ENCODE measurements at regions not wholly inside any gene's neighbourhood (a gene's known extent, or its start where the extent isn't known, plus 50 kb on each side); places are given as distances from the start of the nearest gene placed in this dataset.

GRCh38 chr16:55078699-55079410, 148.2 kb downstream of the IRX5 start:
- ChIA-PET POLR2A (no interaction called here), CTCF (no interaction called here)
- TF ChIP-seq, protein P1, sequence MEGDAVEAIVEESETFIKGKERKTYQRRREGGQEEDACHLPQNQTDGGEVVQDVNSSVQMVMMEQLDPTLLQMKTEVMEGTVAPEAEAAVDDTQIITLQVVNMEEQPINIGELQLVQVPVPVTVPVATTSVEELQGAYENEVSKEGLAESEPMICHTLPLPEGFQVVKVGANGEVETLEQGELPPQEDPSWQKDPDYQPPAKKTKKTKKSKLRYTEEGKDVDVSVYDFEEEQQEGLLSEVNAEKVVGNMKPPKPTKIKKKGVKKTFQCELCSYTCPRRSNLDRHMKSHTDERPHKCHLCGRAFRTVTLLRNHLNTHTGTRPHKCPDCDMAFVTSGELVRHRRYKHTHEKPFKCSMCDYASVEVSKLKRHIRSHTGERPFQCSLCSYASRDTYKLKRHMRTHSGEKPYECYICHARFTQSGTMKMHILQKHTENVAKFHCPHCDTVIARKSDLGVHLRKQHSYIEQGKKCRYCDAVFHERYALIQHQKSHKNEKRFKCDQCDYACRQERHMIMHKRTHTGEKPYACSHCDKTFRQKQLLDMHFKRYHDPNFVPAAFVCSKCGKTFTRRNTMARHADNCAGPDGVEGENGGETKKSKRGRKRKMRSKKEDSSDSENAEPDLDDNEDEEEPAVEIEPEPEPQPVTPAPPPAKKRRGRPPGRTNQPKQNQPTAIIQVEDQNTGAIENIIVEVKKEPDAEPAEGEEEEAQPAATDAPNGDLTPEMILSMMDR (IDR thresholded peaks at IDR 0.05; ENCODE audit: control extremely low read depth, extremely low read depth, low read depth, missing control alignments) = no peak
- no peak for DNase-seq (ENCODE audit: extremely low spot score)

DNA sequence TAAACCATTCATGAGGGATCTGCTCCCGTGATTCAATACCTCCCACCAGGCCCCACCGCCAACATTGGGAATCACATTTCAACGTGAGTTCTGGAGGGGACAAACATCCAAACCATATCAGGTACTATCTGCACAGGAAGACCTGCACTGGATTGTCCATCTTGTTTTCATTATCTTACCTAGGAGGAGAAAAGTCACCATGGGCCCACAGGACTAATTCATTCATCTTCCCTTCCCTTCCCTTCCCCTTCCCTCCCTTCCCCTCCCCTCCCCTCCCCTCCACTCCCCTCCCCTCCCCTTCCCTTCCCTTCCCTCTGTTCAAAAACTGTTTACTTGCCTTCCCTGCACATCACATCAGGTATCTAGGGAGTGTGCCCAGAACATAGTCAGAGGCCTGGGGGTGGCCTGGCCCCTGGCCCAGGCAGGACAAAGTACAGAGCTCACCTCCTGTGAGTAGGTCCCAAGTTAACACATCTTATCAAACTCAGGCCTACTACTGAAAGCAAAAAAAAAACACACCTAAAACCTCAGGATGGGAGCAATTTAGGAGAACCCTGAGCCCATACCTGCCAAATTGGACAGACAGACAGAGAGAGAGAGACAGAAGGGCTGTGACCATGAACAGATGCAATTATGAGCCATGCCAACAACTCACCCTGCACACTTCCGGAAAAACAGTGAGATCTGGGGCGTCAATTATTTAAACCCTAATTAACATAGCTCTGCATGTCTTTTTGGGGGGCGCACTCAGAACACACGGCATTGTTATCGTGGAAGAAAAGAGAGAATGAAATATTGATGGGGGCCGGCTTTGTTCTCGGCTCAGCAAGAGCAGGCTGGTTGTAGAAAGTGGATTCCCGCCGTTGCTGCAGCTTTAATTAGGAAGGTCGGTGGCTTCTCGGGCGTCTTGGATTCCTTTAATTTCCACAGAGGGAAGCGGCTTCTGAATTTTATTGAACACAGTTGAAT, 151.2 kb downstream of the IRX5 start:
- TF ChIP-seq, protein P1 (IDR thresholded peaks at IDR 0.05; ENCODE audit: control extremely low read depth, extremely low read depth, low read depth, missing control alignments) = no peak
- DNase-seq (ENCODE audit: extremely low spot score) = no peak
- ChIA-PET CTCF (no interaction called here), POLR2A (interaction anchor here (0.6 kb wide), 1 partner anchor 113 kb away, joined by 3 read pairs; no protein-coding TSS in a partner anchor)

GRCh38 chr16:55082591-55082976, 151.9 kb downstream of the IRX5 start:
- TF ChIP-seq, protein P1 (IDR thresholded peaks at IDR 0.05; ENCODE audit: control extremely low read depth, extremely low read depth, low read depth, missing control alignments) = no peak
- DNase-seq (ENCODE audit: extremely low spot score) = no peak
- ChIA-PET POLR2A (no interaction called here), CTCF (no interaction called here)

- ChIA-PET POLR2A (no interaction called here), CTCF (no interaction called here)
- DNase-seq (ENCODE audit: extremely low spot score) = no peak
- TF ChIP-seq, protein P1 (IDR thresholded peaks at IDR 0.05; ENCODE audit: control extremely low read depth, extremely low read depth, low read depth, missing control alignments) = no peak
These were observed 152.4 kb downstream of the IRX5 start for GRCh38 chr16:55083052-55083451.

GRCh38 chr16:55088098-55088497, 157.4 kb downstream of the IRX5 start:
- ChIA-PET CTCF (no interaction called here), POLR2A (no interaction called here)
- DNase-seq (ENCODE audit: extremely low spot score) = no peak
- TF ChIP-seq, protein P1 (IDR thresholded peaks at IDR 0.05; ENCODE audit: control extremely low read depth, extremely low read depth, low read depth, missing control alignments) = no peak

GRCh38 chr16:55089600-55089999, 158.9 kb downstream of the IRX5 start:
- CTCF ChIA-PET = no interaction called here
- DNase-seq (ENCODE audit: extremely low spot score) = no peak
- TF ChIP-seq, protein P1 (IDR thresholded peaks at IDR 0.05; ENCODE audit: control extremely low read depth, extremely low read depth, low read depth, missing control alignments) = no peak
- POLR2A ChIA-PET = no interaction called here
